A204.1 (cell line): ENCODE measurements at regions not wholly inside any gene's neighbourhood (a gene's known extent, or its start where the extent isn't known, plus 50 kb on each side); places are given as distances from the start of the nearest gene placed in this dataset.
"Not testable (repeated sequence)": the region's sequence is repeated elsewhere in the genome, so short reads cannot be mapped to it uniquely, and the experiment has no call there.

ENCODE experiments used
- FAIRE-seq: peaks from 2 replicates; lab custom pipeline; 2012; peaks lifted over from hg19 to GRCh38; lab: Jason Lieb, UNC

- FAIRE-seq, result no peak
Observed at GRCh38 chr12:23088594-23088993, 463.6 kb downstream of the ETNK1 start.

GRCh38 chr12:23093488-23093887 lies 468.5 kb downstream of the ETNK1 start:
- no peak for FAIRE-seq

GRCh38 chr12:23096321-23096720 lies 471.4 kb downstream of the ETNK1 start:
- no peak for FAIRE-seq

- no peak for FAIRE-seq
Observed at GRCh38 chr12:23098110-23098509, 473.1 kb downstream of the ETNK1 start.

- FAIRE-seq, result no peak
Observed at GRCh38 chr12:23098517-23098916, 473.5 kb downstream of the ETNK1 start.

- no peak for FAIRE-seq
Observed at GRCh38 chr12:23099104-23099503, 474.1 kb downstream of the ETNK1 start.

- no peak for FAIRE-seq
Observed at GRCh38 chr12:23099604-23100003, 474.6 kb downstream of the ETNK1 start.

- no peak for FAIRE-seq
Observed at GRCh38 chr12:23108957-23109356, 484.0 kb downstream of the ETNK1 start.

- no peak for FAIRE-seq
Observed at GRCh38 chr12:23113781-23114180, 488.8 kb downstream of the ETNK1 start.

GRCh38 chr12:23115984-23116383 lies 491.0 kb downstream of the ETNK1 start:
- FAIRE-seq, result no peak

- FAIRE-seq, result no peak
Observed at GRCh38 chr12:23126794-23127193, 501.8 kb downstream of the ETNK1 start.

- FAIRE-seq, result no peak
Observed at GRCh38 chr12:23127701-23128100, 502.7 kb downstream of the ETNK1 start.

- no peak for FAIRE-seq
Observed at GRCh38 chr12:23128462-23128861, 503.5 kb downstream of the ETNK1 start.

- FAIRE-seq, result no peak
Observed at GRCh38 chr12:23132357-23132756, 507.4 kb downstream of the ETNK1 start.

- no peak for FAIRE-seq
Observed at GRCh38 chr12:23133471-23133870, 508.5 kb downstream of the ETNK1 start.

- no peak for FAIRE-seq
Observed at GRCh38 chr12:23139026-23139425, 514.1 kb downstream of the ETNK1 start.

GRCh38 chr12:23140710-23141109 lies 515.7 kb downstream of the ETNK1 start:
- no peak for FAIRE-seq

GRCh38 chr12:23141335-23141734 lies 516.4 kb downstream of the ETNK1 start:
- no peak for FAIRE-seq

GRCh38 chr12:23146070-23146469 lies 521.1 kb downstream of the ETNK1 start:
- not testable (repeated sequence) for FAIRE-seq

GRCh38 chr12:23168459-23168858 lies 543.5 kb downstream of the ETNK1 start:
- FAIRE-seq, result no peak

- FAIRE-seq, result no peak
Observed at GRCh38 chr12:23169012-23169695, 544.2 kb downstream of the ETNK1 start.

- FAIRE-seq, result no peak
Observed at GRCh38 chr12:23169696-23170013, 544.7 kb downstream of the ETNK1 start.

- FAIRE-seq, result no peak
Observed at GRCh38 chr12:23174917-23175316, 549.9 kb downstream of the ETNK1 start.

GRCh38 chr12:23185346-23185745 lies 560.4 kb downstream of the ETNK1 start:
- no peak for FAIRE-seq

- no peak for FAIRE-seq
Observed at GRCh38 chr12:23186950-23187349, 562.0 kb downstream of the ETNK1 start.
